ENCODE measurements at regions not wholly inside any gene's neighbourhood (a gene's known extent, or its start where the extent isn't known, plus 50 kb on each side); places are given as distances from the start of the nearest gene placed in this dataset.

DNA sequence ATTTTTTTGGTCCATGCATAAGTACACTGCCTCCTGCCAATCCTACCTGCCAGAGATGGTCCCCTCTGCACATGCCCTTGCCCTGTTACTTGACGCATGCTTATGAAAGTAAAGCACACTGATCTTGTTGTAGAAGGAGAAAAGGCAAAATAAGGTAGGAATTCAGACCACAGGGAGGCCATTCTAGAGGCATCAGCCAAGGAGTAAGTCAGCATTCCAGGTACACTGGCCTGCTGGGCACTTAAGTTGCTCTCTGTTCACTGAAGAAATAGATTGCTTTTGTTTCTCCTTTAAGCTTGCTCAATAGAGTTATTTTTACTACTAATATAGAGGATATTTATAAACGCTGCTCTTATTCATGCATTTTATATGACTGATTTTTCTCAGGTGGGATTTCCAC lies 604.4 kb downstream of the TDRD15 start:
- H3K27ac ChIP-seq (ENCODE audit: low read length): no peak overlapping the region
- H3K4me3 ChIP-seq (ENCODE audit: low read depth in 1 of 2, low read length in 2 of 2): no peak overlapping the region
- ATAC-seq (ENCODE audit: insufficient read depth, low read depth) (no peak), DNase-seq (no peak)
- no peaks in the 10 kb centered on the region for H3K36me3 ChIP-seq (ENCODE audit: insufficient read depth, low read length)
- TF ChIP-seq, protein P1, sequence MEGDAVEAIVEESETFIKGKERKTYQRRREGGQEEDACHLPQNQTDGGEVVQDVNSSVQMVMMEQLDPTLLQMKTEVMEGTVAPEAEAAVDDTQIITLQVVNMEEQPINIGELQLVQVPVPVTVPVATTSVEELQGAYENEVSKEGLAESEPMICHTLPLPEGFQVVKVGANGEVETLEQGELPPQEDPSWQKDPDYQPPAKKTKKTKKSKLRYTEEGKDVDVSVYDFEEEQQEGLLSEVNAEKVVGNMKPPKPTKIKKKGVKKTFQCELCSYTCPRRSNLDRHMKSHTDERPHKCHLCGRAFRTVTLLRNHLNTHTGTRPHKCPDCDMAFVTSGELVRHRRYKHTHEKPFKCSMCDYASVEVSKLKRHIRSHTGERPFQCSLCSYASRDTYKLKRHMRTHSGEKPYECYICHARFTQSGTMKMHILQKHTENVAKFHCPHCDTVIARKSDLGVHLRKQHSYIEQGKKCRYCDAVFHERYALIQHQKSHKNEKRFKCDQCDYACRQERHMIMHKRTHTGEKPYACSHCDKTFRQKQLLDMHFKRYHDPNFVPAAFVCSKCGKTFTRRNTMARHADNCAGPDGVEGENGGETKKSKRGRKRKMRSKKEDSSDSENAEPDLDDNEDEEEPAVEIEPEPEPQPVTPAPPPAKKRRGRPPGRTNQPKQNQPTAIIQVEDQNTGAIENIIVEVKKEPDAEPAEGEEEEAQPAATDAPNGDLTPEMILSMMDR (IDR thresholded peaks at IDR 0.05; ENCODE audit: borderline replicate concordance, extremely low read depth, low read length, poor library complexity, severe bottlenecking): no peak
- TF ChIP-seq EZH2 (IDR thresholded peaks at IDR 0.05; ENCODE audit: borderline replicate concordance, low read depth, low read length, severe bottlenecking): no peak
- no peaks in the 10 kb centered on the region for H3K9me3 ChIP-seq (ENCODE audit: insufficient read depth, low read length, severe bottlenecking)
- H3K4me1 ChIP-seq (ENCODE audit: insufficient read depth, low read length): no peaks in the 10 kb centered on the region
- no peaks in the 10 kb centered on the region for H4K20me1 ChIP-seq (ENCODE audit: insufficient read depth, low read length)
- H3K9ac ChIP-seq (ENCODE audit: low read depth, low read length): no peak overlapping the region
- no peaks in the 10 kb centered on the region for H3K27me3 ChIP-seq (ENCODE audit: insufficient read depth, low read length, poor library complexity)
- H3K79me2 ChIP-seq (ENCODE audit: insufficient read depth, low read length): no peaks in the 10 kb centered on the region
- no peak overlapping the region for H2AFZ ChIP-seq (ENCODE audit: low read depth, low read length)
- H3K4me2 ChIP-seq (ENCODE audit: insufficient read depth, low read length): no peak overlapping the region

DNA sequence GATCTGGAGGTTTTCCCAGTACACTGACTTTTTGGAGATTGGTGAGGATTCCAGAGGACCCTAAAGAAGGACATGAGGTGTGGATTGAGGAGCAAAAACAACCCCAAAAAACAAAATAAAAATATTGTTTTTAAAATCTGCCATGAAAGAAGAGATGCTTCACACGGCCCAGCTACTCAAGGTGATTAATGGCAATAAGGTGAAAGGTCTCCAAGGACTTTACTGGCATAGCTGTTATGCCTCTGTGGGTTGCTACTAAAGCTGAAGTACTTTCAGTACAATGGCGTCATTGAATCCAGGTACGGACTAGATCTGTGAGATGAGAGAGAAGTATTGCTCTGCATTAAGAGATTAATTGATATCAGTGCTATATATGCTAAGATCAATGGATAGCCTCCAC lies 606.4 kb downstream of the TDRD15 start:
- Histone ChIP-seq H3K4me3 (ENCODE audit: low read depth in 1 of 2, low read length in 2 of 2) (no peak overlapping the region), H3K9me3 (ENCODE audit: insufficient read depth, low read length, severe bottlenecking) (no peaks in the 10 kb centered on the region), H3K27me3 (ENCODE audit: insufficient read depth, low read length, poor library complexity) (no peaks in the 10 kb centered on the region), H3K4me1 (ENCODE audit: insufficient read depth, low read length) (no peaks in the 10 kb centered on the region), H4K20me1 (ENCODE audit: insufficient read depth, low read length) (no peaks in the 10 kb centered on the region), H3K4me2 (ENCODE audit: insufficient read depth, low read length) (no peak overlapping the region), H3K79me2 (ENCODE audit: insufficient read depth, low read length) (no peaks in the 10 kb centered on the region), H3K36me3 (ENCODE audit: insufficient read depth, low read length) (no peaks in the 10 kb centered on the region), H3K9ac (ENCODE audit: low read depth, low read length) (no peak overlapping the region), H3K27ac (ENCODE audit: low read length) (no peak overlapping the region), H2AFZ (ENCODE audit: low read depth, low read length) (no peak overlapping the region)
- TF ChIP-seq, protein P1 (IDR thresholded peaks at IDR 0.05; ENCODE audit: borderline replicate concordance, extremely low read depth, low read length, poor library complexity, severe bottlenecking): no peak
- no peak for TF ChIP-seq EZH2 (IDR thresholded peaks at IDR 0.05; ENCODE audit: borderline replicate concordance, low read depth, low read length, severe bottlenecking)
- DNase-seq (no peak), ATAC-seq (ENCODE audit: insufficient read depth, low read depth) (no peak)

DNA sequence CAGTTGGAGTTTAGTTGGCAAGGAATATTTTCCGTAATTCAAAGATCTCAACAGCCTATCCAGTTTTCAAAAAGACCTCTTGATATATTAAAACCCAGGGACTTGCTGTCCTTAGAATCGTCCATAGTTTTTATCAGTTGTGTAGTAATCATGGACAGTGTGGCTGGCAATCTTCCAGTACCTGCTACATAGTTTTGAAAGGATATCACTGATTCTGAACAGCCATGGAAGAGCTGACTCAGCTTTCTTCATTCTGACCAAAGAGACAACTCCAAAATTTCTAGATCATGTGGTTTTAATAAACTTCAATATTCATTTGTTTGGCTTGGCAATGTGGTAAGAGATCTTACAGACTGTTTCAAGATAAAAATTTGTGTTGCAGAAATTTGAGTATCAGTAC lies 616.7 kb downstream of the TDRD15 start:
- TF ChIP-seq EZH2 (IDR thresholded peaks at IDR 0.05; ENCODE audit: borderline replicate concordance, low read depth, low read length, severe bottlenecking): no peak
- TF ChIP-seq, protein P1 (IDR thresholded peaks at IDR 0.05; ENCODE audit: borderline replicate concordance, extremely low read depth, low read length, poor library complexity, severe bottlenecking): no peak
- no peaks in the 10 kb centered on the region for H3K27me3 ChIP-seq (ENCODE audit: insufficient read depth, low read length, poor library complexity)
- H3K27ac ChIP-seq (ENCODE audit: low read length): no peak overlapping the region
- ATAC-seq (ENCODE audit: insufficient read depth, low read depth): no peak
- H3K4me2 ChIP-seq (ENCODE audit: insufficient read depth, low read length): no peak overlapping the region
- no peaks in the 10 kb centered on the region for H3K9me3 ChIP-seq (ENCODE audit: insufficient read depth, low read length, severe bottlenecking)
- no peaks in the 10 kb centered on the region for H3K4me1 ChIP-seq (ENCODE audit: insufficient read depth, low read length)
- no peak overlapping the region for H3K9ac ChIP-seq (ENCODE audit: low read depth, low read length)
- H3K79me2 ChIP-seq (ENCODE audit: insufficient read depth, low read length): no peaks in the 10 kb centered on the region
- H4K20me1 ChIP-seq (ENCODE audit: insufficient read depth, low read length): no peaks in the 10 kb centered on the region
- no peak overlapping the region for H2AFZ ChIP-seq (ENCODE audit: low read depth, low read length)
- H3K4me3 ChIP-seq (ENCODE audit: low read depth in 1 of 2, low read length in 2 of 2): no peak overlapping the region
- no peak for DNase-seq
- no peaks in the 10 kb centered on the region for H3K36me3 ChIP-seq (ENCODE audit: insufficient read depth, low read length)

DNA sequence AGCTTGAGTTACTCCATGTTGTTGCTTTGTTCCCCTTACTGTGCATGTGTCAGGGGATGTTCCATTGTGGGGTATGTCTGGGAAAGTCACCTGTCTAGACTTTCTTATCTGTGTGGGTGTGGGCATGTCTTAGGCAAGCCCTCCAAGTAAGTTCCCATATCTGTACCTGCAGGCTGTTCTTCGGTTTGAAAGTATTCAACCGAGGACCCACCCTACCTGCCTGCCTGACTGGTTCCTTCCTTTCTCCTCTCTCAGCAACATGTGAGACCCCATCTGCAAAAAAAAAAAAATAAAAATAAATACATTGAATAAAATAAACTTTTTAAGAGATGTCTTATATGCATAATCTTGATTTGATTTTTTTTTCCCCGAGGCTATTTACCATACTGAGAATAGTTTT lies 622.7 kb downstream of the TDRD15 start:
- H2AFZ ChIP-seq (ENCODE audit: low read depth, low read length): no peak overlapping the region
- no peak overlapping the region for H3K4me2 ChIP-seq (ENCODE audit: insufficient read depth, low read length)
- H3K79me2 ChIP-seq (ENCODE audit: insufficient read depth, low read length): no peaks in the 10 kb centered on the region
- no peaks in the 10 kb centered on the region for H3K4me1 ChIP-seq (ENCODE audit: insufficient read depth, low read length)
- no peak overlapping the region for H3K9ac ChIP-seq (ENCODE audit: low read depth, low read length)
- H3K27me3 ChIP-seq (ENCODE audit: insufficient read depth, low read length, poor library complexity): no peaks in the 10 kb centered on the region
- TF ChIP-seq EZH2 (IDR thresholded peaks at IDR 0.05; ENCODE audit: borderline replicate concordance, low read depth, low read length, severe bottlenecking): no peak
- TF ChIP-seq, protein P1 (IDR thresholded peaks at IDR 0.05; ENCODE audit: borderline replicate concordance, extremely low read depth, low read length, poor library complexity, severe bottlenecking): no peak
- H3K36me3 ChIP-seq (ENCODE audit: insufficient read depth, low read length): no peaks in the 10 kb centered on the region
- DNase-seq (no peak), ATAC-seq (ENCODE audit: insufficient read depth, low read depth) (no peak)
- no peaks in the 10 kb centered on the region for H3K9me3 ChIP-seq (ENCODE audit: insufficient read depth, low read length, severe bottlenecking)
- H3K4me3 ChIP-seq (ENCODE audit: low read depth in 1 of 2, low read length in 2 of 2): no peak overlapping the region
- H3K27ac ChIP-seq (ENCODE audit: low read length): no peak overlapping the region
- no peaks in the 10 kb centered on the region for H4K20me1 ChIP-seq (ENCODE audit: insufficient read depth, low read length)

Data from DND-41 (cell line).